Right lobe of liver (tissue), 6 donors: ENCODE measurements at regions not wholly inside any gene's neighbourhood (a gene's known extent, or its start where the extent isn't known, plus 50 kb on each side); places are given as distances from the start of the nearest gene placed in this dataset.

Experiments
- ATAC-seq, 4 donors: fragments of 200-7000 bp; cut with Tn5 transposase; one replicate each; pipeline ENCODE4 v1.9.1; 2020; ENCODE audit warnings: mild to moderate bottlenecking in 4 of 4, moderate library complexity in 4 of 4
- DNase-seq, 3 donors: peaks; one replicate each; pipeline ENCODE4 v3.0.0-alpha.2; 2020
- H3K27ac ChIP-seq, 3 donors: fragments of 200-600 bp; one replicate each; pipeline ENCODE4 v1.8.0; 2022
- H3K27me3 ChIP-seq, 2 donors: fragments of 200-600 bp; one replicate each; pipeline ENCODE4 v1.8.0; 2022
- H3K36me3 ChIP-seq, 4 donors: fragments of 200-600 bp; sonication (generic) in 1 of 4; one replicate each; pipeline versions ENCODE4 v1.5.1 to v1.8.0; 2017 to 2022; ENCODE audit warnings: control low read depth in 1 of 4
- H3K4me1 ChIP-seq, 4 donors: fragments of 200-600 bp; sonication (generic) in 1 of 4; one replicate each; pipeline versions ENCODE4 v1.5.1 to v1.8.0; 2017 to 2022; ENCODE audit warnings: control low read depth in 1 of 4
- H3K4me3 ChIP-seq, 3 donors: fragments of 200-600 bp; one replicate each; pipeline ENCODE4 v1.8.0; 2022
- H3K9me3 ChIP-seq, 4 donors: fragments of 200-600 bp; sonication (generic) in 1 of 4; one replicate each; pipeline versions ENCODE4 v1.5.1 to v1.8.0; 2017 to 2022; ENCODE audit warnings: control low read depth in 1 of 4
- CTCF ChIP-seq, 4 donors: fragments of 200-600 bp in 3 of 4; fragments of 450-650 bp in 1 of 4; IDR thresholded peaks; one replicate each; pipeline versions ENCODE4 v1.5.1 to v1.8.0; 2016 to 2022; ENCODE audit warnings: antibody characterized with exemption in 4 of 4, mild to moderate bottlenecking in 2 of 4
- POLR2A ChIP-seq: fragments of 450-650 bp; IDR thresholded peaks from one replicate; pipeline ENCODE4 v1.6.1; 2017; ENCODE audit warnings: antibody characterized with exemption, mild to moderate bottlenecking
- WGBS: methylation state at CpG from one replicate; pipeline ENCODE4 v1.1.6; 2018; ENCODE audit warnings: low coverage, low lambda C conversion rate; ENCODE audit not compliant: insufficient coverage; ENCODE audit errors: missing lambda C conversion rate; 5-methylcytosine and 5-hydroxymethylcytosine counted together
- intact Hi-C, 2 donors: fragments of 100-400 bp; cut with DNase I; formaldehyde crosslinking; loops; one replicate each; pipeline versions ENCODE4 v1.11.2 to v1.14.1; 2022
- donor health status: DM: no; HTN: yes; CAD: no.
- donor health status: DM: no; HTN: no; CAD: no.
- donor health status: DM: no; HTN: no; CAD: no.
- donor health status: DM: no; HTN: yes; CAD: no.
- donor health status: DM: no; HTN: yes; CAD: no.

- Histone ChIP-seq H3K36me3 (no peaks in the 10 kb centered on the region), H3K4me3 (no peak overlapping the region), H3K9me3 (no peaks in the 10 kb centered on the region), H3K27ac (no peak overlapping the region), H3K27me3 (no peaks in the 10 kb centered on the region), H3K4me1 (peaks cover 0 to 15% (median 2%) of the 10 kb centered on the region in 4 donors)
- TF ChIP-seq POLR2A (no peak), CTCF (IDR thresholded peaks at IDR 0.05) (no peak)
- DNase-seq (no peak), ATAC-seq (no peak)
- intact Hi-C loops: no loop called here
Observed at GRCh38 chr2:67067656-67068055, 329.5 kb upstream of the ETAA1 start.

- intact Hi-C loops: no loop called here
- H3K27me3 ChIP-seq: no peaks in the 10 kb centered on the region
- WGBS: 33% methylated on average over 1 of the region's 1 CpG
- ATAC-seq: no peak
- H3K9me3 ChIP-seq: no peaks in the 10 kb centered on the region
- no peak for TF ChIP-seq POLR2A
- no peak for TF ChIP-seq CTCF (IDR thresholded peaks at IDR 0.05)
- H3K4me1 ChIP-seq: no peaks in the 10 kb centered on the region
- H3K27ac ChIP-seq: no peak overlapping the region
- no peak for DNase-seq
- no peaks in the 10 kb centered on the region for H3K36me3 ChIP-seq
- H3K4me3 ChIP-seq: no peak overlapping the region
Observed at GRCh38 chr2:67070826-67071225, 326.3 kb upstream of the ETAA1 start.

- no peak for ATAC-seq
- no peak for DNase-seq
Observed at GRCh38 chr2:67075056-67075455, 322.1 kb upstream of the ETAA1 start.

GRCh38 chr2:67075530-67076238 lies 321.4 kb upstream of the ETAA1 start:
- intact Hi-C loops: no loop called here
- Histone ChIP-seq H3K27me3 (no peaks in the 10 kb centered on the region), H3K4me3 (no peak overlapping the region), H3K36me3 (no peaks in the 10 kb centered on the region), H3K9me3 (no peaks in the 10 kb centered on the region), H3K4me1 (no peaks in the 10 kb centered on the region), H3K27ac (no peak overlapping the region)
- no peak for TF ChIP-seq POLR2A
- no peak for TF ChIP-seq CTCF (IDR thresholded peaks at IDR 0.05)
- ATAC-seq (no peak), DNase-seq (no peak)
- 66% methylated on average over 3 of the region's 3 CpGs for WGBS

More at GRCh38 chr2:67075056-67075455, 322.1 kb upstream of the ETAA1 start:
- 73% methylated on average over 7 of the region's 7 CpGs for WGBS
- intact Hi-C loops: no loop called here
- H3K36me3 ChIP-seq: no peaks in the 10 kb centered on the region
- no peak overlapping the region for H3K27ac ChIP-seq
- no peaks in the 10 kb centered on the region for H3K9me3 ChIP-seq
- no peaks in the 10 kb centered on the region for H3K27me3 ChIP-seq
- no peak for TF ChIP-seq CTCF (IDR thresholded peaks at IDR 0.05)
- no peak for TF ChIP-seq POLR2A
- H3K4me3 ChIP-seq: no peak overlapping the region
- H3K4me1 ChIP-seq: no peaks in the 10 kb centered on the region

- DNase-seq (no peak), ATAC-seq (no peak)
- WGBS: no CpG with 5 or more reads among the region's 1 CpG
- Histone ChIP-seq H3K27me3 (no peaks in the 10 kb centered on the region), H3K27ac (no peak overlapping the region), H3K36me3 (no peaks in the 10 kb centered on the region), H3K4me1 (no peaks in the 10 kb centered on the region), H3K4me3 (no peak overlapping the region), H3K9me3 (no peaks in the 10 kb centered on the region)
- intact Hi-C loops: no loop called here
- TF ChIP-seq CTCF (IDR thresholded peaks at IDR 0.05): no peak
- no peak for TF ChIP-seq POLR2A
Observed at GRCh38 chr2:67076239-67076624, 320.9 kb upstream of the ETAA1 start.
